GM20431 (cell line): ENCODE measurements at regions not wholly inside any gene's neighbourhood (a gene's known extent, or its start where the extent isn't known, plus 50 kb on each side); places are given as distances from the start of the nearest gene placed in this dataset.

ENCODE experiments used
- in situ Hi-C: fragments of 300-500 bp; cut with MseI, MboI; formaldehyde crosslinking; loops from one replicate; pipeline ENCODE4 v1.15.0; 2020; ENCODE audit warnings: low sequenced_read_pairs; ENCODE audit not compliant: unreplicated experiment

GRCh38 chr22:19620742-19621371 is 93.4 kb upstream of the SEPTIN5 start:
- in situ Hi-C loops = no loop called here

- in situ Hi-C loops = no loop called here
Measured at GRCh38 chr22:19621373-19622060, 92.8 kb upstream of the SEPTIN5 start.

- in situ Hi-C loops = no loop called here
Measured at GRCh38 chr22:19622061-19622441, 92.3 kb upstream of the SEPTIN5 start.

GRCh38 chr22:19625331-19626041 is 88.8 kb upstream of the SEPTIN5 start:
- in situ Hi-C loops = no loop called here

- in situ Hi-C loops = no loop called here
Measured at GRCh38 chr22:19626042-19626587, 88.2 kb upstream of the SEPTIN5 start.

- in situ Hi-C loops = no loop called here
Measured at GRCh38 chr22:19626666-19627065, 87.6 kb upstream of the SEPTIN5 start.

GRCh38 chr22:19628038-19628776 is 86.1 kb upstream of the SEPTIN5 start:
- in situ Hi-C loops = no loop called here

GRCh38 chr22:19629331-19629719 is 85.0 kb upstream of the SEPTIN5 start:
- in situ Hi-C loops = no loop called here

- in situ Hi-C loops = loop anchor here (10.0 kb wide), 1 partner anchor 125 kb away; no protein-coding TSS in a partner anchor
Measured at GRCh38 chr22:19629720-19630419, 84.4 kb upstream of the SEPTIN5 start.

- in situ Hi-C loops = loop anchor here (10.0 kb wide), 1 partner anchor 126 kb away; no protein-coding TSS in a partner anchor
Measured at GRCh38 chr22:19630614-19631013, 83.7 kb upstream of the SEPTIN5 start.

GRCh38 chr22:19631899-19632667 is 82.2 kb upstream of the SEPTIN5 start:
- in situ Hi-C loops = loop anchor here (10.0 kb wide), 1 partner anchor 127 kb away; no protein-coding TSS in a partner anchor

- in situ Hi-C loops = loop anchor here (10.0 kb wide), 1 partner anchor 128 kb away; no protein-coding TSS in a partner anchor
Measured at GRCh38 chr22:19632668-19633148, 81.6 kb upstream of the SEPTIN5 start.

- in situ Hi-C loops = loop anchor here (10.0 kb wide), 1 partner anchor 130 kb away; no protein-coding TSS in a partner anchor
Measured at GRCh38 chr22:19634226-19634975, 79.9 kb upstream of the SEPTIN5 start.

- in situ Hi-C loops = loop anchor here (10.0 kb wide), 1 partner anchor 131 kb away; no protein-coding TSS in a partner anchor
Measured at GRCh38 chr22:19635644-19636043, 78.7 kb upstream of the SEPTIN5 start.

GRCh38 chr22:19636696-19637407 is 77.5 kb upstream of the SEPTIN5 start:
- in situ Hi-C loops = loop anchor here (10.0 kb wide), 1 partner anchor 132 kb away; no protein-coding TSS in a partner anchor

GRCh38 chr22:19637408-19638281 is 76.7 kb upstream of the SEPTIN5 start:
- in situ Hi-C loops = loop anchor here (10.0 kb wide), 1 partner anchor 133 kb away; no protein-coding TSS in a partner anchor
